HG03280 (cell line): ENCODE measurements at regions not wholly inside any gene's neighbourhood (a gene's known extent, or its start where the extent isn't known, plus 50 kb on each side); places are given as distances from the start of the nearest gene placed in this dataset.
A peak's percentile ranks its signal among the peaks of the same experiment; 100 is the strongest.

ENCODE experiments used
- ATAC-seq: cut with Tn5 transposase; IDR thresholded peaks from one replicate; pipeline ENCODE4 v1.9.1; 2021; ENCODE audit warnings: mild to moderate bottlenecking, moderate library complexity; ENCODE audit not compliant: unreplicated experiment

DNA sequence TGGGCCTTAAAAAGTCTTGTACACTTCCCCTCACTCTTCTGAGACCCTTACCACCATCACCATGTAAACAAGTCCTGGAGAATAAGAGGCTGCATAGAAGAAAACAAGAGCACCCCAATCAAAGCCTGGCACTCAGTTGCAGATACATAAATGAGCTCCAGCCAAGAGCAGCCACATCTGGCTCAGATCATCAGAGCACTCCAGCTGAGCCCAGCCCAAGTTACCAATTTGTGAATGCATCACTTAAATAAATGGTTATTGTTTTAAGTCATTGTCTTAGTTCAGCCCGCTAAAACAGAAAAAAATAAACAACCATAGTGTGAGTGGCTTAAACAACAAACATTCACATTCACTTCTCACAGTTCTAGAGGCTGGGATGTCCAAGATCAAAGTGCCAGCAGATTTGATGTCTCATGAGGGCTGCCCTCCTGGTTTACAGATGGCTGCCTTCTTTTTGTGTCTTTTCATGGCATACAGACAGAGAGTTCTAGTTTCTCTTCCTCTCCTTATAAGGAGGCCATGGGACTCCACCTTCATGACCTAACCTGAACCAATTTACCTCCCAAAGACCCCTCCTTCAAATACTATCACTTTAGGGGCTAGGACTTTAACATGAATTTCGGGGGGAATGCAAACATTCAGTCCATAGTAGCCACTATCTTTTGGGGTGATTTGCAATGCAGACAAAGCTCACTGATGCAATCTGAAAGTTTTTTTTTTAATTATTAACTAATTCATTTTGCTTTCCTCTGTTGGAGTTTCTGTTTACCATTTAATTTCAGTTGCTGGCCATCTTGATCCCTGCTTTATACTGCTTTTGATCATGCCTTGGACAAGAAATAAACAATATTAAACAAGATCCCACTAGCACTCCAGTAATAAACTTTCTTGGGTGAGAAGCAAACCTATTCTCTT lies 187.5 kb upstream of the ACVR2A start:
- ATAC-seq = no peak

DNA sequence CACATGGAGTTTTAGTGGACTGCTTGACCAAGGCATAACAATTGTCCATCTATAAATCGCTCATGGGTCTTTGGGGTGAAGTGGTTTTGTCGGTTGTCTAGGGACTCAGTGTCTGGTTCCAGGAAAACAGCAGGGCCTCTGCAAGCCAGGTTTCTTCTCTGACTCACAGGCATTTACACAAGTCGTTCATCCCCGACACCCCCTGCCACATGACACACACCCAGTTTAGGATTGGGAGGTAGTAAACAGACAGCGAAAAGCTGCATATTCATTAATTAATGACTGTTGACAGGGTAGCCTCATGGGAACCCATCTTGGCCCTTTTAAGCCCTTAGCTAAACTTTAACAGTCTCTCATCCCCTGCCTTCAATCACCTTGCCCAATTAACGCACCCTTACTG lies 194.8 kb upstream of the ACVR2A start:
- no peak for ATAC-seq

DNA sequence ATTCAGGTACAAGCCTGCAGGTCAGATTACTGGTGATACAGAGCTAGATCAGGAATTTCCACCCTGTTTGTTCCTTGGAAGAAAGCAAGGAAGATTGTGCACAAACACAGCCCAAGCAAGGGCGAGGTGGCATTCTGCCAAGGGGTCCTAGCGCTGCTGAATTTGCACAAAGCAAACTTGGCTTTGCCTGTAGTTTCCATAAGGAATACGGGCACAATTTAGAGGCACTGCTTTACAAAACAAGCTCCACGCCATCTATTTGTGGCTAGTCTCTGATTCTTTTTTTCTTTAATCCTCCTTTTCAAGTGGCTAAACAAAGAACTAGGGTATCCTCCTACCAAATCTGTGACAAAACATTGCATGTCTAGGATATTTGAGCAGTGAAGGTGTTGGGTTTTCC lies 195.5 kb upstream of the ACVR2A start:
- no peak for ATAC-seq

DNA sequence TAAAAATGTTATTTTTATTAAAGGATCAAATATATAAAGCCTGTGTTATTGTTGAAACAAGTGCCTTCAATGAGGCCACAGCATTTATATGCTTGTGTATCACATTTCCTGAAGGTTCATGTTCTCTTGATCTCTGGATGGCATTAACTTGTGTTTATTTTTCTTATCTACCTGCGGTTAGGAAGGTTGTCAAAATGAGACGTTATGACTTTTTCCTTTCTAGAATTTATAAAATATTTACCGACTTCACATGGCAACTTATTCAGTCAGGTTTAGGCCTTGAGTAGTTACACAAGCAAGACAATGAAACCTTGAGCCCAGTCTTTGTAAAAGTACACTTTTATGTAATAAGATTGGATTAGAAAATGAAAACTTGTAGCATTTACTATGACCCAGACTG lies 196.4 kb upstream of the ACVR2A start:
- no peak for ATAC-seq

DNA sequence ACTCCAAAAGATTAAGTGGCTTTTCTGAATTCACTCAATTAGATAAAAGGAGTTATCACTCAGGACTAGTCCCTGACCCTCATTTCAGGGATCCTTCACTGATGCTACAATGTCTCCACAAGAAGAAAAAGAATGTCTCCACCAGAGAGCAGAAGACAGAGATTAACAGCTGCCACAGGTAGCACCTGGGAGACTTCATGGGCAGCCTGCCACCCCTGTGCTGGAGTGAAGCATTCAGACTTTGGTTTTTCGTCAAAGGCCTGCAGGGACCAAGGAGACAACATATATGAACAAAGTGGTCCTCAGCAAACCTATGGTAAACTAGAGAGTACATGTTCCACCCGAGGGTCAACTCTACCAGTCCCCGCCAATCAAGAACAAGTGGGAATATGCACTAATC lies 197.0 kb upstream of the ACVR2A start:
- no peak for ATAC-seq

DNA sequence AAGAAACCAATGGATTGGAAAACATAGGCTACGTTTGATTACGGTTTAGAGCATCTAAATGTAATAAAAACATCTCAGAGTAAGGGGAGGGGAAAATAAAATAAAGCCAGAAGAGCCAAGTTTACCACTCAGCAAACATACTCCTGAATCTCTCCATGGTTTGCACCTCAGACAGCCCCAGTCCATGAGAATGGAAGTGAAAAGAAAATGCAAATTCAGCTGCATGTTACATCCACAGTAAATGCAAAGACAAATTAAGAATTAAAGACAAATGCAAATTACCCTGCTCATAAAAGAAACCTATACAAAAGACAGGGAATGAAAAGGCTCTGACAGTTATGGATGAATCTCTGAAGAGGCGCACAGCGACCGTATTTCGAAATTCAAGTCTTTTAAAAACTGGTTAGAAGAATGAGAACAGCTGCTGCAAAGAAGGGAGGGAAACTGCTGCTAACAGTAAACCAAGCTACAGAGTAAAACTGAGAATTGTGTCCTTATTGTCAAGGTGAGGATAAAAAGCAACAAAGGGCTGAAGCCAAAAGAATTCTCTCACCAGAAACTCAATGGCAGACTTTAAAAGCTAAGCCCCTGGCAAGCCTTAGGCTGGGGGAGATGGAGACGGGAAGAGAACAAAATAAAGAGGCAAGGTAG lies 197.9 kb upstream of the ACVR2A start:
- no peak for ATAC-seq

DNA sequence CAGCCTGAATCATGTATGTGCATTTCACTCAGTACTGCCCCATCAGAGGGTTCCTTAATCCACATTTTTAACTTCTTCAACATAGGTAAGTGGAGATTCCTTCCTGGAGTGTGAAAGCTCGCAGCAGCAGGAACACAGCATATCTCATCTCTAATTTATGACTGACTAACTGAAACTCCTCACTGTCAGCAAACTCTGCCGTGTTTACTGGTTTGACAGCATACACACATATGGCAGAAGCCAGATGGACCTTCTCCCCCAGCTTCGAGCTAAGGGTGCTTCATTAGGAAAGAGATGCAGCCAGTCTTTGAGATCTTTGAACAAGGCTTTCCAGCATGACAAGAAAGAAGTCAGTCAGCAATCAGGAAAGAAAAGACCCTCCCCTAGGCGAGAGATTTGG lies 200.3 kb upstream of the ACVR2A start:
- no peak for ATAC-seq

DNA sequence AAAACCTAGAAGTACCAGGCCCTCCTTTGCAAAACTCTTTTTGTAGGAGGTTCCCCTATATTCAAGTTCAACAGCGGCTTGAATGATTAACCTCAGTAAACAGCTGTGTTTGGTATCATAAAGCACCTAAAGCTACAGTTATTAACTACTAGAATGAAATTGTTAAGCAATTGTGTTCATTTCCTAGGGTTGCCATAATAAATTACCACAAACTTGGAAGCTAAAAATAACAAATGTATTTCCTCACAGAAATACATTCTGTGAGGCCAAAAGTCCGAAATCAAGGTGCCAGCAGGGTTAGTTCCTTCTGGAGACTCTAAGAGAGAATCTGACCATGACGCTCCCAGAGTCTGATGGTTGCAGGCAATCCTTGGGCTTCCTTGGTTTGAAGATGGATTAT lies 202.1 kb upstream of the ACVR2A start:
- no peak for ATAC-seq

DNA sequence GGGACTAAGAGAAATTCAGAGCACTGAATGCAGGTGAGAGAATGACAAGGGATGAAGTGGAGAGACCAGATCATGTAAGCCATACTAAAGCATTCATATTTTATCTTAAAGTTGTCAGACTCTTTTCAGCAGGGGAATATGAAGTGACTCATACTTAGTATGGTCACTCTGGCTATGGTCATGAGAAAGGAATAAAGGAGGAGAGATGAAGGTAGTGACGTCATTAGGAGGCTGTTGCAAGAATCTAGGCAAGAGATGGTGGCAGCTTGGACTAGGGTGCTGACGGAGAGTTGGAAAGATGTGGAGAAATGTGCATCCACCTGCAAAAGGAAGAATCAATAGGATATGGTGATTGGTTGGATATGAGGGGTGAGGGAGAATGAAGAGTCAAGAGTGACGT lies 203.2 kb upstream of the ACVR2A start:
- no peak for ATAC-seq

DNA sequence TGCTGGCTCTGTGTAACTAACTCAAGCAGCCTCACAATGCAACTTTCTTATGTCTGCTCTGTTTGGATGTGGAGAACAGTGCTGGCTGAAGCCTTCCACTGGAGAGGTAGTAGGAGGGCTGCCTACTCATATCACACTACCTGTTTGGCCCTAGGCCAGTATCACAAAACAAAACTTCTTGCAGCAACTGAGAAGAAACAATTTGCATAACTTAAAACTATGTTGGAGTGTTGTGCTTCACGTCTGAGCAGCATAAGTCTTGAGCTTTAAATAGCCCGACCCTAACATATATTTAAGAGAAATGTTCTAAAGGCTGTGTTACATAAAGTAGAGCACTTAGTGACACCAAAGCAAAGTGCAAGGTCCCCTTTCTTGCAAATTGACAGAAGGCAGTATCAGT lies 204.9 kb upstream of the ACVR2A start:
- ATAC-seq = peak; percentile 87

DNA sequence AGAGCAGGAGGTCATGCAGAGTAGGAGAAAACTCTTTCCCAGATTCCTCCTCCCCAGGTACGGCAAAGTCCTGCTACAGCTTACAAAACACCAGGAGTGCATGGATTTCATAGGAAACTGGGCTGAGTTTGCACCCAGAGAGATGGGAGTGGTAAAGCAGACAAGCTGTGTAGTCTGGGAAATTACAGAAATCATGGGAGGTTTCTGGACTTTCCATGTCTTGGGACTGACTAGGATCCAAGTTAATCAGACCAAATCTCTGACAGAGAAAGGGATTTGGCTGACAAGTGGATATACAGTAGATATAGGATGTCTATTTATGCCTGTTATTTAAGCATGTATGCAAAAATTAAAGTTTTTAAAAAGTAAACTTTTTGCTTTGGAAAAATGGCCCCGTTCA lies 205.4 kb upstream of the ACVR2A start:
- no peak for ATAC-seq

DNA sequence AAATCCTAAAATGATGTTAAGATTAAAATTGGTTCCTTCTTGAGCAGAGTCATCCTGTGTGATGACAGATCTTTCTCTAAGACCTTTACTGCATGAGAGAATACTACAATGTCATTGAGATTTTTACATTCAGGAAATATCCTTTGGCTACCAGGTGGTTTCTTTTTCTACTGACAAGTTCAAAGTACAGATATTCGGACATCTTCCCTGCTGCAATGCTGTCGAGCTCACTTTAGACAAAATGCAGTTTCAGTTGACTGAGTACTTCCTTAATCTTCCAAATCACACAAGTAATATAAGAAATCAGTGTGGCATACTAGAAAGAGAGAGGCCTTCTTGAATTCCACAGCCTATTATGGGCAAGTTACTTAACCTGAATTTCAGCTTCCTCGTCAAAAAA lies 207.9 kb upstream of the ACVR2A start:
- ATAC-seq = no peak

DNA sequence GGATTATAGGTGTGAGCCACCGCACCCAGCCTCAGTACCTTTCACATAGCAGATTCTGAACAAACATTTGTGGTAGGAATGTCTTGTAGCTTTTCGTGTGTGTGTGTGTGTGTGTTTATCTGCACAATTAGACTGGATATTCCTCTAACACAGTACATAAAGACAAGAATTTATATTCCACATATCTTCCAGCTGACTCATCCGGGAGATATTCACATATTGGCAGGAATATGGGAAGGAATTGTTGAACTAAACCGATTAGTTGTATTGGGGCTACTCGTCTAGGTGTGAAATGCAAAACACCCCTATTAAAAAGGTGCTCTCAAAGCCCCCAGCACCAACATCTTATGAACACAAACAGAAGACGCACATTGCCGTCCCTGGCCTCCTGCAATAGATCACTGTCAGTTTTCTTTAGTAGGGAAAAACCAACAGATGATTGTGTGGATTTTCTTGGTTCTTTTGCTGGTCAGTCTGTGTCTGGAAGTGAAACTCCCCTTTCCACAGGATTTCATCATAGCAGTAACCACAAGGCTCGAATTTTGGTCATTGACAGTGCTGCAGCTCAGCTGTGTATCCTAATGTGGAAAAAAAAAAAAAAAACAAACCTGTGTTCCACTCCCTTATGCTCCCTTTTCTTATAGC lies 208.5 kb upstream of the ACVR2A start:
- ATAC-seq = no peak

DNA sequence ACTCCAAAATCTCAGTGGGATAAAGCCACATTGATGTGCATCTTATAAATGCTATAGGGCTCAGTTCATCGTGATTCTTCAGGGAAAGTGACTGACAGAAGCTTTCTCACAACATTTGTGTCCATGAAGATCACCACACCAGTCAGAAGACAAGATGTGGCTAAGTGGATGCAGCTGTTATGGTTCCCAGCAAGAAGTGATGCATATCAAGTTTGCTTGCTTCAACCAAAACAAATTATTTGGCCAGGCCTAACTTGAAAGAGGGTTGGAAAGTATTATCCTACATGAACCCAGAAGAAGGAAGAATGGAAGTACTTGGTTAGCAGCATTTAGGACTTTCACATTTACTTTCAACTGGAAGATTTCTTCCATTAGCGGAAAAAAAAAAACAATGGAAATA lies 210.0 kb upstream of the ACVR2A start:
- ATAC-seq = no peak

DNA sequence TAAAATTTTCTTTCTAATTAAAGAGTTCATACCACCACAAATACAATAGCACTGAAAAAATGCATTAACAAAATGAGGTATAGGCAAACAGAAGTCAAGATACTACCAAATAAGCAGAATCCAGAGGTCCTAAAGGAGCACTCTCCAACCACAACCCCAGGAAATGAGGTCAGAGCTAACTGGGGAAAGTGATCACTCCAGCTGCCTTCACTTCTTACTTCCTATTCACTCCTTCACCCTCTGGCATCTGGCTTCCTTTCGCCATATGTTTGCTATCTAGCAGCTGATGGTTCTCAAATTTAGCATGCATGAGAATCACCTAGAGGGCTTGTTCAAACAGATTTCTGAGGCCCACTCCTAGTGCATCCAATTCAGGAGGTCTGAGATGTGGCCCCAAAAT lies 212.6 kb upstream of the ACVR2A start:
- no peak for ATAC-seq

DNA sequence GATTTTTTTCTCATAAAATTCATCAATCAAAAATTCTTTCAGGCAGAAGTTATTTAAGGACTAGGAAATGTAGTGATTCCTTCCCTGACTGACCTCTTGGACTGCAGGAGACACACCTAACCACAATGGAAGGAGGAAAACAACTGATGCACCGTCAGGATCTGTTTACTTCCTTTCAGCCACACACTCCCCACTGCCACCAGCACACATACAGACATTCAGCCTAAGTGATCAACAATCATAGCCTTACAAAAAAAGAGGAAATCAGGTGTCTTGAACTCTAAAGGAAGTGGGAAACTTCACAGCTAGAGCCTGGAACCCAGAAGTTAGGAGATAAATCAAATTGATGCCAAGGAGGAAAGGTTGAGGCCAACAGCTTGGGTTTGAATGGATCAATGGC lies 213.5 kb upstream of the ACVR2A start:
- ATAC-seq = no peak

DNA sequence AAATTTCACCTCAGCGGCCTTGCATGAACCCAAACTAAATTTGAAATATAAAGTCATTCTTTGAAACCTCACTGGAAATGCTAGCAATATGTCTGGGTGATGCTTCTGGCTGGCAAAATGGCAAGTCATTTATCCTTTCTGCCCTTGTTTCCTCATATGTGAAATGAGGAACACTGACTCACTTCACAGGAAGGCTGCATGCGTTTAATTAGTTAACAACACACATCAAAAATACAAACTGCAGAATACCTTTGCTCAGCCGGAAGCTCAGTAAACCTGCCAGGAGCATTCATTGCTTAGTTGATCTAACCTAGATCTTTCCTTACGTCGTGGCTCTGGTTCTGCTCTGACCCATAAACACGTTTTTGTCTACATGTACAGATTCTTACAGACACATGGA lies 214.2 kb upstream of the ACVR2A start:
- ATAC-seq = no peak

DNA sequence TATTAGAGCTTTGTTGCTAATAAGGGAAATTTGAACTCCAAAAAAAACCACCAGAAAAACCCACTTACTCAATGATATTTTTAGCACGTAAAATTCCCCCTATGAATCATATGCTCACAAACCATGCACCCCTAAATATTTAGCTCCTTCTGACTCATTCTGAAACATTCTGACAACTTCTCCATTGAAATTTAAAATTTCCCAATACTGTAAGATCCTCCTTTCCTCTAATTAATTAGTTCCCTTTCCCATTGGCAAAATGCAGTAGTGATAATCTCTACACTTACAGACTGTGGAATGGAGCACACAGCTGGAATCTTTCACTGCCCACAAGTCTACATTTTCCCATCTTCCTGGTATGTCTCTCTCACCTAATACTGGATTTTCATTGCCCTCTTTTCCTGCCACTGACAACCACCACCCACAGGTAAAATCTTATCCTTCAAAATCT lies 215.8 kb upstream of the ACVR2A start:
- ATAC-seq = no peak

DNA sequence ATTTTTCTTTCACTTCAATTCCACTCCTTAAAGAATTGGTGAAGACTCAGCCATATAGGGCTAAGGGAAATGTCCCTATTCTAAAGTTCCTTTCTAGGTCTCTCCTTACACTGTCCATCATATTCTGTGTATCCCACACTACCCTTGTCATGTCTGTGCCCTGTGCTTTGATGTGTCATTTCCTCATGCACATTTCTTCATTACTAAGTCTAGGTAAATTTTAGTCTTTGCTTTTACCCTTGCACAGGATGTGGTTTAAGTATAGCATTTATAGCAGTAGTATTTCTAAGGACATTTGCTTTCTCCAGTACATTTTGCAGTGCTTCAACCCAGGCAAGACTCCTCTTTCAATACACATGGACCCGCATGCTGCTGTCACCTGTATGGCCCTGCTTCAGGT lies 221.5 kb upstream of the ACVR2A start:
- ATAC-seq = peak; percentile 67

DNA sequence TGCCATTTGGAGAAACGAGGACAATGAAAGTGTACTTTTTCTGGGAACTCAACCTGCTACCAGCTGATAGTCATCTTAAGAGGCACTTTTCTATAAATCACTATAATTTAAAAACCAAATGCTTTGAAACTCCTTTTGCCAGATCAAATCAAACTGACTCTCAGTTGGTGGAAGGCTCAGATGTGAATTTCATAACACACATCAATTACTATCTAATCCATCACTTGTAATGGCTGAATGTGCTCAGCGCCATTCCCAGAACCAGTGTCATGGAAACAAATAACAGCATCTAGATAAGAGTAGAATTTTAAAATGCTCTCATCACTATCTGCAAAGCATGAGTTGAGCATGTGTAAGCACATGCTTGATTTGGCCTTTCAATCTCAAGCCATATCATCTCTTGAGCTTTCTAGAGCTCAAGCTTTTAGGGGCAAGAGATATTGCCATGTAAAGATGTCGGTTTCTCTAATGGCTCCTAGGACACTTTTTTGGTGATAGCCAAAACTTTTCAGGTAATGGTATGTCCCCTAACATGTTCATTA lies 223.1 kb upstream of the ACVR2A start:
- no peak for ATAC-seq

DNA sequence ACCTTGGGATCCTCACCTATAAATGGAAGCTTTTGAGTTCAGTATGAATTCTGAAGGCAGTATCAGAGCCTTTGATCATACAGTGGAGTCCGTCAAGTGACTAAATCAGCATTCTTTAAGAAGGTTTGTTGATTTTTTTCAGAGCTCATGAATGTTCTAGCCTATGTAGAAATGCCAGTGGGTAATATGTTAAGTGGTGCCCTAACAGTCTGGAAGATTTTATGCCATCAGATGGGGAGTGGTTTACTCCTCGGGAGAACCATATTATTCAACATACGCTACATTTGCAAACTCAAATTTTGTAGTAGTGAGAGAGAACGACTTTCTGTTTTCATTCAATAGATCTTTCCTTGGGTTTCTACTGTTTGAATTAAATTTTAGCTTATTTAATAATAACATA lies 225.0 kb upstream of the ACVR2A start:
- ATAC-seq = no peak

DNA sequence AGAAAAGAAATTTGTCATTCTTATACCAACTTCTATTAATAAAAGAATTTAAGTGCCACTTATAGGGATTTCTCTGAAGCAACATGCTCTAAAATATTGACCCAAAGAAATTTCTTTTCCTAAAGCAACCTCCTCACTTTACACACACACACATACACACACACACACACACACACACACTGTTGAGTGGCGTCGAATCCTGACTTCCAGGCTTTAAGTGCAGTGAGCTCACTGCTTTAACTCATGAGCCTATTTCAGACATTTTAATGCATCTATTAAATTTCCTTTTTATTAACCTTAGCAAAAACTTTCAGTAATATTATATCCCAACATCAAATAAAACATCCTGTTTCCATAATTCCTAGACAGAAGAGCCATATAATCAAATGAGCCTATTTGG lies 229.1 kb upstream of the ACVR2A start:
- ATAC-seq = no peak
